ENCODE measurements at regions not wholly inside any gene's neighbourhood (a gene's known extent, or its start where the extent isn't known, plus 50 kb on each side); places are given as distances from the start of the nearest gene placed in this dataset.

DNA sequence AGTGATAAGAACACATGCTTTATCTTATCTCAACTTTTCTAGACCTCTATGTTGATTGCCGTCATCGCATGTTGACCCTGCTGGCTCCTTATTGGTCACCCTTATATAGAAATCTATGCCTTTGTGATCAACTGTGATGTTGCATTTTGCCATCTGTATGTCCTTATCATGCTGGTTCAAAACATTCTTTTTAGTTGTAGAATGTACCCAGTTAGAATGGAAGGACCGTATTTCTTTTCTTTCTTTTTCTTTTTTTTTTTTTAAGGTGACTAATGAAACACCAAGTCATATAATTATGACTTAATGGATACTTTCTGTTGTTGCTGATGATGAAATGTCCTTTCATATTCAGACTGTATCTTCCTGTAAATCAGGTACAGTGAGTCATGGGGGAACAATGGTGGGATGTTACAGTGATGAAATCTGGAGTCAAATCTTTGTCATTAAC, 145.9 kb upstream of the CITED2 start:
- no peak overlapping the region for H2AFZ ChIP-seq (ENCODE audit: low read depth, low read length)
- H3K9ac ChIP-seq (ENCODE audit: low read length), result no peak overlapping the region
- H4K20me1 ChIP-seq (ENCODE audit: insufficient read depth, low read length), result no peaks in the 10 kb centered on the region
- no peak overlapping the region for H3K27ac ChIP-seq (ENCODE audit: low read depth, low read length)
- no peak overlapping the region for H3K4me3 ChIP-seq (ENCODE audit: insufficient read depth, low read depth, low read length)
- H3K27me3 Mint-ChIP-seq (ENCODE audit: low read depth, unreplicated experiment), result no peaks in the 10 kb centered on the region
- no peak for DNase-seq (ENCODE audit: low read depth)
- H3K27me3 ChIP-seq (ENCODE audit: insufficient read depth, low read length), result no peaks in the 10 kb centered on the region
- no peak for TF ChIP-seq CTCF (IDR thresholded peaks at IDR 0.05; ENCODE audit: insufficient read depth, low read depth, low read length)
- H3K36me3 ChIP-seq (ENCODE audit: insufficient read depth, low read length), result no peaks in the 10 kb centered on the region
- H3K4me1 Mint-ChIP-seq (ENCODE audit: low read depth, unreplicated experiment), result peaks cover 15% of the 10 kb centered on the region
- no peak overlapping the region for H3K27ac Mint-ChIP-seq (ENCODE audit: unreplicated experiment)
- no peaks in the 10 kb centered on the region for H3K9me3 Mint-ChIP-seq (ENCODE audit: unreplicated experiment)
- FAIRE-seq, result no peak
- H3K4me1 ChIP-seq (ENCODE audit: insufficient read depth, low read length), result peaks cover 3% of the 10 kb centered on the region
- H3K4me2 ChIP-seq (ENCODE audit: low read length), result no peak overlapping the region
- H3K79me2 ChIP-seq (ENCODE audit: insufficient read depth, low read length), result no peaks in the 10 kb centered on the region
- no peaks in the 10 kb centered on the region for H3K36me3 Mint-ChIP-seq (ENCODE audit: low read depth, unreplicated experiment)
- no peaks in the 10 kb centered on the region for H3K9me3 ChIP-seq (ENCODE audit: insufficient read depth, low read depth, low read length)
- H3K4me3 Mint-ChIP-seq (ENCODE audit: unreplicated experiment), result no peak overlapping the region

DNA sequence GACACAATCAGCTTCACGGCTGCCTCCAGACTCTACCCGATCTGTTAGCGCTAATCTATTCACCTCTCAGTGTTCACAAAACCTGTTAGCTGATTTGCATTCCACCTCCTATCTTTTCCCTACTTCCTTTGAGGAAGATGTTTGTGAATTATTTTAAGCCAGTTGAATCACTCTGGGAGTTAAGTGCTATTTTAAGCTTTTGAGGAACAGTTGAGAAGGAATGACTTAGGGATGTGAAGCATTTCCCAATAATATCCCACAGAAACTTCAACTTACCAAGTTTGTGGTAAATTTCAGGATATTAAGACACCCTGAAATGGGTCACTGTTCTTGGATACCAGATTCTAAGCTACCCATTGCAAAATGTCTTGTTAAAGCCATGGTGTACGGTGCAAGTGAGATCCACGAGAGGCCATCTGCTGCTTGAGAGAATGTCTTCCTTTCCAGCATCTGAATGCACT, 145.2 kb upstream of the CITED2 start:
- Histone ChIP-seq H4K20me1 (ENCODE audit: insufficient read depth, low read length) (no peaks in the 10 kb centered on the region), H3K36me3 (ENCODE audit: insufficient read depth, low read length) (no peaks in the 10 kb centered on the region), H3K4me3 (ENCODE audit: insufficient read depth, low read depth, low read length) (no peak overlapping the region), H3K4me1 (ENCODE audit: insufficient read depth, low read length) (peaks cover 3% of the 10 kb centered on the region), H3K9me3 (ENCODE audit: insufficient read depth, low read depth, low read length) (no peaks in the 10 kb centered on the region), H3K27me3 (ENCODE audit: insufficient read depth, low read length) (no peaks in the 10 kb centered on the region), H3K27ac (ENCODE audit: low read depth, low read length) (no peak overlapping the region), H3K79me2 (ENCODE audit: insufficient read depth, low read length) (no peaks in the 10 kb centered on the region), H3K4me2 (ENCODE audit: low read length) (peak overlapping the region; percentile 6), H3K9ac (ENCODE audit: low read length) (no peak overlapping the region), H2AFZ (ENCODE audit: low read depth, low read length) (no peak overlapping the region)
- peak; percentile 79 for FAIRE-seq
- Mint-ChIP-seq H3K4me1 (ENCODE audit: low read depth, unreplicated experiment) (peaks cover 20% of the 10 kb centered on the region), H3K27me3 (ENCODE audit: low read depth, unreplicated experiment) (no peaks in the 10 kb centered on the region), H3K27ac (ENCODE audit: unreplicated experiment) (no peak overlapping the region), H3K4me3 (ENCODE audit: unreplicated experiment) (no peak overlapping the region), H3K9me3 (ENCODE audit: unreplicated experiment) (no peaks in the 10 kb centered on the region), H3K36me3 (ENCODE audit: low read depth, unreplicated experiment) (no peaks in the 10 kb centered on the region)
- peak; percentile 67 for DNase-seq (ENCODE audit: low read depth)
- TF ChIP-seq EZH2 (IDR thresholded peaks at IDR 0.05; ENCODE audit: insufficient read depth, low read length) (no peak), CTCF (IDR thresholded peaks at IDR 0.05; ENCODE audit: insufficient read depth, low read depth, low read length) (no peak)

DNA sequence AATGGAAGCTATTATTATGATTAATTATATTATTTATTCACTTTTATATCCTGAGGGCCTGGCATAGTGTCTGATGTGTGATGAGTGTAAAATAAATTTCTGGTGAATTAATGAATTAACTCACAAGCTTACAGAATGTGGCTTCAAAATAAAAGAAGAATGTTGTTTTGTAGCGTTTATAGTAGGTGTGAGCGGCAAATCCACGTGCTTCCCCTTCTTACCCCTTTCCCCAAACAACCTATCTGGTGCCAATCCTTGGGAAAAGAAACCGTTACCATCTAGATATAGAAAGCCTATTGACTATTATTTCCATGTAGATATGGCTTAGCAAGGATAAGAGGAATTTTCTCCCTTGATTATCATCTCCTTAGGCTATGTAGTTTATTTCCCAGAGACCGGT, 144.6 kb upstream of the CITED2 start:
- H3K36me3 ChIP-seq (ENCODE audit: insufficient read depth, low read length), result no peaks in the 10 kb centered on the region
- H4K20me1 ChIP-seq (ENCODE audit: insufficient read depth, low read length), result no peaks in the 10 kb centered on the region
- peaks cover 20% of the 10 kb centered on the region for H3K4me1 Mint-ChIP-seq (ENCODE audit: low read depth, unreplicated experiment)
- H3K27ac ChIP-seq (ENCODE audit: low read depth, low read length), result no peak overlapping the region
- DNase-seq (ENCODE audit: low read depth) (no peak), FAIRE-seq (no peak)
- peaks cover 3% of the 10 kb centered on the region for H3K4me1 ChIP-seq (ENCODE audit: insufficient read depth, low read length)
- H3K27me3 ChIP-seq (ENCODE audit: insufficient read depth, low read length), result no peaks in the 10 kb centered on the region
- H3K9me3 ChIP-seq (ENCODE audit: insufficient read depth, low read depth, low read length), result no peaks in the 10 kb centered on the region
- no peak overlapping the region for H3K9ac ChIP-seq (ENCODE audit: low read length)
- TF ChIP-seq EZH2 (IDR thresholded peaks at IDR 0.05; ENCODE audit: insufficient read depth, low read length) (no peak), CTCF (IDR thresholded peaks at IDR 0.05; ENCODE audit: insufficient read depth, low read depth, low read length) (no peak)
- H3K79me2 ChIP-seq (ENCODE audit: insufficient read depth, low read length), result no peaks in the 10 kb centered on the region
- no peak overlapping the region for H2AFZ ChIP-seq (ENCODE audit: low read depth, low read length)
- H3K4me3 ChIP-seq (ENCODE audit: insufficient read depth, low read depth, low read length), result no peak overlapping the region
- no peaks in the 10 kb centered on the region for H3K27me3 Mint-ChIP-seq (ENCODE audit: low read depth, unreplicated experiment)
- no peak overlapping the region for H3K4me3 Mint-ChIP-seq (ENCODE audit: unreplicated experiment)
- no peaks in the 10 kb centered on the region for H3K9me3 Mint-ChIP-seq (ENCODE audit: unreplicated experiment)
- H3K4me2 ChIP-seq (ENCODE audit: low read length), result no peak overlapping the region
- no peaks in the 10 kb centered on the region for H3K36me3 Mint-ChIP-seq (ENCODE audit: low read depth, unreplicated experiment)
- H3K27ac Mint-ChIP-seq (ENCODE audit: unreplicated experiment), result no peak overlapping the region
